NCI-H2029 treated with DMSO at 0.1 percent for 48 hours (cell line): ENCODE measurements at regions not wholly inside any gene's neighbourhood (a gene's known extent, or its start where the extent isn't known, plus 50 kb on each side); places are given as distances from the start of the nearest gene placed in this dataset.
"Not testable (repeated sequence)": the region's sequence is repeated elsewhere in the genome, so short reads cannot be mapped to it uniquely, and the experiment has no call there.

Experiments used
- DNase-seq: peaks from one replicate; lab custom pipeline; 2025; lab: John Stamatoyannopoulos, UW

DNA sequence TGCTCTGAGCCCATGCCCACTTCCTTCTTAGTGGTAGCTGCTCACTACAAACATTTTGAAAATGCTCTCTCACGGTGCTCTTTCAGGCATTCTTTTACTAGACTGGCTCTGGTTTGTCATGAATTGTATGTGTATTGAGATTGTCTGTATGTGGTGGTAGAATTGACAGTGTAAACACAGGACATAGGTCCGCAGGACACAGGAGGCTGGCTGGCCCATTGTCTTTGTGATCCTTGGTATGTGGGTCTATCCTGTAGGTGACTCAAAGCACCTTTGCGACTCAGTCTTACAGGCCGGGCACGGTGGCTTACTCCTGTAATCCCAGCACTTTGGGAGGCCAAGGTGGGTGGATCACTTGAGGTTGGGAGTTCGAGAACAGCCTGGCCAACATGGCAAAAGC lies 250.9 kb downstream of the C12orf75 start:
- no peak for DNase-seq

DNA sequence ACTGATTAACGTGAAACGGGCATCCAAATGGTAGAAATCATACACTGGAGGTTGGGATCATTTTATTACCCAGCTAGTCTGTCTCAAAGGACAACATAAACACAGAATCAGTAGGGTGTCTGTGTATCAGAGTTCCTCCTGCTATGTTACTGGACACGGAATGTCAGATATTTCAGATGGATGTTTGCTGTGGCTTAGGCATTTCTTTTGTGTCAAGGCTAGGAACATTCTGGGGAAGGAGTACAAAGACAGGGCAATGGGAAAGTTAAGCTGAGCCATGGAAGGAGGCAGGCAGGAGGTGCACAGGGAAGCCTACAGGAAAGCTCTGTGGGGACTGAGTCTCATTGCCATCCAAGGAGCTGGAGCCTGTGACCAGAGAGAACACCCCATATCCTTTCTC lies 254.6 kb downstream of the C12orf75 start:
- no peak for DNase-seq

DNA sequence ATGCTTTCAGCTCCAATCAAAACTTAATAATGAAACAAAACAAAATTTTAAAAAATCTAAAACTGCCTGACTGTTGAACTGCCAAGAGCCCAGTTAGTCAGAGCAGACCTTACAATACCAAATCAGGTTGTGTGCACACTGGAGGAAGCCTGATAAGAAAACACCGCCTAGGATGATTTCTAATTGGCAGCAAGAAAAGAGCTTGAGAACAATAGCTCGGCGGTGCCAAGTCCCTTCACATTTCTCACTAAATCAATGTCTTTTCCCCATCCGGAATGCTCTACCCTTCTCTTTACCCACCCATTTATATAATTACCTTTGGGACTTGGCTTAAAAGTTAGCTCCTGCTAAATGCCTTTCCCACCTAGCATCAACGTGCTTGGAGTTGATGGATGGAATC lies 256.7 kb downstream of the C12orf75 start:
- DNase-seq = no peak

DNA sequence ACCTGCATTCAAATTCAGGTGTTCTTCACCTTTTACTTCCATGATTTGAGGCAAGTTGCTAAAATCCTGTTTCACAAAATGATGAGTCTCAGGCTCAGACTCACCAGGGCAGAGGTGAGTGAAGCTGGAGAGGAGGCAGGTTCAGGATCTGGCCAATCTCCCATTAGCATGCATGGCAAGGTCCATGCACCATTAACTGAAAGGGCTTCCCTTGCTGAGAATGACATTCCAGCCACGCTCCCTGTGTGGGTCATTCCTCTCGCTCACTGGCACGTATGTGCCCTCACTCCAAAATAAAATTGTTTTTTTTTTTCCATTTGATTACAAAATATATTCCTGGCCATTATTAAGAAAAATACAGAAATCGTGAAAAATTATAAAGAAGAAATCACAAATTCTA lies 257.6 kb downstream of the C12orf75 start:
- no peak for DNase-seq

DNA sequence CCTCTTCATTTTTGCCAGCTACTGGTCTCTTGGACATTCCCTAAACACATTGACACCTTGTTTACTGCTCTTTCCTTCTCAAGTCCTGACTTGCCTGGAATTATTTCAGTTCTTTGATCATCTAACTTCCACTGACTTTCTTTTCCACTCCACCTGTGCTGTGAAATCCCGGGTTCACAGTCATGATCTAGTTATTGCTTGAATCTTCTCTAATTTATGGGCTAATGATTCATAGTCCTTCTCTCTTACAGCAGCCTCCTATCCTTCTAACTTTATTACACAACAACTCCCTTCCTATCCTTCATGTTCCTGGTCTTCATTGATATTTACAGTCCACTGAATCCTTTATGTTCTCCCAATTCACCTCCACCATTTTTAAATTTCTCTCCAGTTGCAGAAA lies 260.1 kb downstream of the C12orf75 start:
- no peak for DNase-seq

DNA sequence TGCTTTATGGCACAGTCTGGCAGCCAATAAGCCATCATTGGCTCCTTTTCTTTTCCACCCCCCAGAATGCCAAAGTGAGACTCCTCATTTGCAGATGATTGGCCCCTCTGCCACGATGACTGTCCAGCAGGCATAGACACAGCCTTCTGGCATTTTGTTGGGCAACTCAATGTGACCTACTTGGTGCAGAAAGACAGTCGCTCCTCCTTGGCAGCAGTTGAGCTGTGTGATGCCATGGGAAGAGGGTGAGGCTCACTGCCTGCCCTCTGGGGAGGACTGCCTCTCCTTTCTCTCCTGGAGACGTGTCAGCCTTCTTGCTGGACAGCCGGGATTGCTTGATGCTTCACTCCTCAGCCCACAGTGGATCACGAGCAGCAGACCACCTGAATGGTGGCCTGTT lies 264.9 kb downstream of the C12orf75 start:
- DNase-seq = no peak

DNA sequence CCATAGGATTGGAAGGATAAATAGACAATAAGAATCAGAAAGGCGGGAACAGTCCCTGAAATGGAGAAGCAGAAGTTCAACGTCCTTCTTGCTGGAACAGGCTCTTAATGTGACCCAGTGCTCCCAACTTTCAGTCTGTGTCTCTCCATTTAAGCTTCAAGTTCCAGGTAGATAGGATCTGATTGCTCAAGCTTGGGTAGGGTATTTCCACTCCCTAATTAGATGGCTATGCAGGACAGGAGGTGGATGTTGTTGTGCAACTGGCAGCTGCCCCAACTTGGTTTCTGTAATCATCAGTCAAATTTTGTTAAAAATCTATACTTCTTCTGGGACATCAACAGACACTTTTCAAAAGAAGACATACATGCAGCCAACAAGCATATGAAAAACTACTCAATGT lies 266.2 kb downstream of the C12orf75 start:
- no peak for DNase-seq

DNA sequence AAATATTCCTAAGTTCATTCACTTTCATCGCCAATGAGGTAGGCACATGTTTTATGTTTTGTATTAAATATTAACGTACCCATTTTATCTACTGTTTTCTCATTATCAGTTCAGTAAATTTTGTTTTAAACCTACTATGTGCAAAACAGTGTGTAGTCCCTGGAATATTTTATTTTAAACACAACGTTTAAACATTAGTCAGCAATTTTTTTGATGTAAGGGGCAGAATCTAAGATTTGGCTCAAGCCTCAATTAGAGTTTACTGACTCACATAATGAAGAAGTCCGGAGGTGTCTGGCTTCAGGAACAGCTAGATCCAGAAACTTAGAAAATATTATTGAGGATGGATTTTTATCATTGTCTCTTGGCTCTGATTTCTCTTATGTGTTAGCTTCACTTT lies 267.5 kb downstream of the C12orf75 start:
- no peak for DNase-seq

DNA sequence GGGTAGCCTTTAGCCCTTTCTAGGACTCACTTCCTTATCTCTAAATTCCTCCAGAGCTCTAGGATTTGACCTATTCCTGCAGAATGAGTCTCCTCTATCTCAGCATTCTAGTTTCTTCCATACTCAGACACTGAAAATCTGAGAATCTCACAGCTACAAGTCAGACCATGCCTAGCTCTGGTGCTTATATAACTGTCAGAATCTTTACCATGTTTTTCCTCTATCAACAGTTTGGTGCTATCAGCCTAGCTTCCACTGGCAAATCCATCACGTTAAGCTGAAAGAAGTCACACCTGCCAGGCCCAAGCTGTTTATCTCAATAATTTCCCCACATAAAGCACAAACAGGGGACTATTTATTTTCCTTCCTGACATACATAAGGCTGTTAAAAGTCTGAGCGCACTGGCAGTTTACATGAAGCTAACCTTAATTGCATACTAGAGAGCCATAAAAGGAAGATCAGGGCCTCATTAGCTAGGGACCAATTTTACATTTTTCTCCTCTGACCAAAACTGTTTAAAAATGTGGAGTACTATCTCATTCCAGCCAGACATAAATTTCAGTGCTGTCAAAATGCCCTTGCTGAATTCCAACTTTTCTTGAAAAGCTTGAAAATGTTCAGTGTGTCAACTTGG lies 270.5 kb downstream of the C12orf75 start:
- DNase-seq = no peak

DNA sequence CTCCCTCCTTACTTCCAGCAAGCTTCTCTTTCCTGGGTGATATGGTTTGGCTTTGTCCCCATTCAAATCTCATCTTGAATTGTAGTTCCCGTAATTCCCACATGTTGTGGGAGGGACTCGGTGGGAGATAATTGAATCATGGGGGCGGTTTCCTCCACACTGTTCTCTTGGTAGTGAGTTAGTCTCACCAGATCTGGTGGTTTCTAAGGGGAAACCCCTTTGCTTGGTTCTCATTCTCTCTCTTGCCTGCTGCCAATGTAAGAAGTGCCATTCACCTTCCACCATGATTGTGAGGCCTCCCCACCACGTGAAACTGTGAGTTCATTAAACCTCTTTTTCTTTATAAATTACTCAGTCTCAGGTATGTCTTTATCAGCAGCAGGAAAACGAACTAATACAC lies 271.8 kb downstream of the C12orf75 start:
- DNase-seq = not testable (repeated sequence)

DNA sequence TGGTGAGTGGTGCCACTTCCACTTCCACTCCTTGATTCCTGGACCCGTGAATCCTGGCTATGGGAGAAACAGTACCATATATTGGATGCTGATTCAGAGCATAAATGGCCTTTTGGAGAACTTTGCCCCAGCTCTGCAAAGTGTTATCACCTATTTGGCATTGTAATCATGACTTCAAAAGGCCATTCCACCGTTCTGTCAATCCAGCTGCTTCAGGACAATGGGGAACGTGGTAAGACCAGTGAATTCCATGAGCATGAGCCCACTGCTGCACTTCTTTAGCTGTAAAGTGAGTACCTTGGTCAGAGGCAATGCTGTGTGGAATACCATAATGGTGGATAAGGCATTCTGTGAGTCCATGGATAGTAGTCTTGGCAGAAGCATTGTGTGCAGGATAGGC lies 273.8 kb downstream of the C12orf75 start:
- not testable (repeated sequence) for DNase-seq

DNA sequence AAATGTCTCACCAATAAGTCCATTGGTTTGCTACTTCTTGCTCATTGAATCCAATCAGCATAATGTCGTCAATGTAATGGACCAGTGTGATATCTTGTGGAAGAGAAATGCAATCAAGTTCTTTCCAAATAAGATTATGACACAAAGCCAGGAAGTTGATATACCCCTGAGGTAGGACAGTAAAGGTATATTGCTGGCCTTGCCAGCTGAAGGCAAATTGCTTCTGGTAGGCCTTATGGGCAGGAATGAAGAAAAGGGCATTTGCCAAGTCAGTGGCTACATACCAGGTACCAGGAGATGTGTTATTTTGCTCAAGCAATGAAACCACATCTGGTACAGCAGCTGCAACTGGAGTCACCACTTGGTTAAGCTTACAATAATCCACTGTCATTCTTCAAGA lies 276.1 kb downstream of the C12orf75 start:
- DNase-seq = not testable (repeated sequence)

DNA sequence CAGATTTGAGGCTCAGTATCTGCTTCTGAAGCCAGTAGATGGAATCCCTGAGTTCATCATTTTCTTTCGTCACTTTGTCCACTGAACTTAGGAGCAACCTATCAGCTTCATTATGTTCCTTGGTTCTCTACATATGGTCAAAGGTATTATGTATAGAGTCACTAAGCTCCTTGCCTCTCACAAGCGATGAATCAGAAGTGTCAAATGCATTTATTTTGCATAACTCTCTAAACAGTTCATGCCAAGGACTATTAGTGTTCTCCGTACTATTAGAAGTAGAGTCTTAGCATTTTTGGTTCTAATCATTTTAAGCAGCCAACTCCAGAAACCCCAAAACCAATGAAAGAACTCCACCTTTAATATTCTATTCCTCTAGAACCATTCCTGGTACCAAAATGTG lies 278.5 kb downstream of the C12orf75 start:
- DNase-seq = not testable (repeated sequence)

DNA sequence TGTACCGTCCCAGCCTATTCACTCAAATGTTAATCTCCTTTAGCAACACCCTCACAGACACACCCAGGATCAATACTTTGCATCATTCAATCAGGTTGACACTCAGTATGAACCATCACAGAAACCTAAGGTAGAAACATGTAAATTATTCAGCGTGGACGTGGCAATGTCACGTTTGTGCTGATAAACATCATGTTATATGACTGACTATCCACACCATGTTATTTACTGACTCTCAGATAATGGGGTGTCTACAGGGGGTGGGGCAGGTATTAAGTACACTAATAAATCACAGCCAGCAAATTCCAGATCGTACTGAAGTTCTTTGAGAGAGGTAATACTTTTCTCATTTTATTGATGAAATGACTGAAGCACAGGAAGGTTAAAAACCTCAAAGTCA lies 280.0 kb downstream of the C12orf75 start:
- no peak for DNase-seq

DNA sequence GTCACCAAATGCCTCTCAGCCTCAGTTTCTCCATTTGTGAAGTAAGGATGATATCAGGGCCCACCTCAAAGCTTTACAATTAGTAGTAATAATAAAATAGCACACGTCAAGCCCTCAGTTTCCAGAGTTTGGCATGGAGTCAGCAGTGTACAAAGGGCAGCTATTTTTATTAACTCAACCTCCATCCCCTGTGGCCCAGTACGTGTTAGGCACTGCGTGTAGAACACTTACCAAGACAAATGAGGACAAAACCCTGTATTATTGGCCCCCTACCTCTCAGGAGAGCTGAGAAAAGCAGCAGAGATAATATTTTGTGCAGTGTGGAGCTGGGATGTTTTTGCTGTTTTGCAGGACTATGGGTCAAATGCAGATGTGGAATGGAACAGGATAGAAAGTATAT lies 280.8 kb downstream of the C12orf75 start:
- no peak for DNase-seq

DNA sequence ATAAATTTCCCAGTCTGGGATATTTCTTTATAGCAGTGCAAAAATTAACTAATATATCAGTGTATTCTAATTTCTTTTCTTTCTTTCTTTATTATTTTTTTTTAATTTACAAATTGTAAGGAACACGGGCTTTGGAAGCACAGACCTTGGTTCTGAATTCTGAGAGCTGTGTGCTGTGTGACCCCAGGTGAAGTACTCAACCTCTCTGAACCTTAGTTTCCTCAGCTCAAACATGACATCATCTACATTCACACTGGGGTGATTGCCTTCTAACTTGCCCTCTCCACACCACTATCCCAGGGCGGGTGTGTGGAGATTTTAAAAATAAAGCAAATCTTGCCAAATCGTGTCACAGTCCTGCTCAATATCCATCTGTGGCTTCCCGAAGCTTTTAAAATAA lies 282.8 kb downstream of the C12orf75 start:
- no peak for DNase-seq

DNA sequence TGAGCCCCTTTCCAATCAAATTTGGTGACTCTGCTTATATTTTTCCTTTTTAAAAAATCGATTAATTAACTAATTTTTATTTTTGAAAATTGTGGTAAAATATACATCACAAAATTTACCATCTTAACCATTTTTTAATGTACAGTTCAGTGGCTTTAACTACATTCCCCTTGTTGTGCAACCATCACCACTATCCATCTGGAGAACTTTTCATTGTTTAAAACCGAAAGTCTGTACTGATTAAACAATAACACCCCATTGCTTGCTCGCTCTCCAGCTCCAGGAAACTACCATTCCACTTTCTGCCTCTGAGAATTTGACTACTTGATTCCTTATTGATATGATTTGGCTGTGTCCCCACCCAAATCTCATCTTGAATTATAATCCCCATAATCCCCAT lies 283.4 kb downstream of the C12orf75 start:
- no peak for DNase-seq

DNA sequence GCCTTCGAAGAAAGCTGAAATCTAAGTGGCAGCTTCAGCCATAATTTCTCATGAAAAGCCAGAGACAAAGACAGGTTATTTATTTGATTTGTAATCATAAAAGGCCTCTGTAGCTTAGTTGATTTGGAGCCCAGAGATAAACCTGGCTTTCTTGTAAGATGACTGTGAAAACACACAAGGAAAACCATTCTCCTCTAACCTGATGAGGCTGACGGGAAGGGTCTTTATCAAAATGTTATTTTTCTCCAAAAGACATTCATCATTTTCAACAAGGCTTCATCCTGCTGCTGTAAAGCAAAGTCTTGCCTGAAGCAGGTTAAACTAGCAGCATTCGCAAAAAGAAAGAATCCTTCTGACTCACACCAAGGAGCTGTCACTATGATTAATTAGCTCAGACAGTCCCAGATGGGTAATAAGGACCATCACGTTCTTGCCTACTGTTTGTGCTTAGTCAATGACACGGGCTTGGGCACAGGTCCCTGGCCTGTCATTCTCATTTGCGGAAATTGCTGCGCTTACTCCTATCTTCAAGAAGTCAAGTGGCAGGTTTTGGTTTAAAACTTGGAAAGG lies 286.6 kb downstream of the C12orf75 start:
- DNase-seq = no peak

DNA sequence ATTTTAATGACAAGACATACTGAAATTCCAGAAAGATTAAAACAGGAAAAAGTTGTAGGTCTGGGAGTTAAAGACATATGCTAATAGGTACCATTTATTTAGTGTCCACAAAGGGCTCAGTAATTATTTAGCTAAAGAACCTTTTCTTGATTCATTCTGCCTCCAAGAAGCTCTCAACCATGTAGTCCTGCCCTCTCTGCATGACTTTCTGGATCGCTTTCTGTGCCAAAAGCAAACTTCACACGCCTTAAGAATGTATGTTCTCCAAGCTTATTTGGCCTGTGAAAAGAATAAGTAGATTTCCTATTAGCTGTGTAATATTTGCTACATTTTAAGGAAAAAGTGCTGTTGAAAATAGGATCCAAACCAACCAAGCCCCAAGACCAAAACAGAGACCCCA lies 291.7 kb downstream of the C12orf75 start:
- no peak for DNase-seq

DNA sequence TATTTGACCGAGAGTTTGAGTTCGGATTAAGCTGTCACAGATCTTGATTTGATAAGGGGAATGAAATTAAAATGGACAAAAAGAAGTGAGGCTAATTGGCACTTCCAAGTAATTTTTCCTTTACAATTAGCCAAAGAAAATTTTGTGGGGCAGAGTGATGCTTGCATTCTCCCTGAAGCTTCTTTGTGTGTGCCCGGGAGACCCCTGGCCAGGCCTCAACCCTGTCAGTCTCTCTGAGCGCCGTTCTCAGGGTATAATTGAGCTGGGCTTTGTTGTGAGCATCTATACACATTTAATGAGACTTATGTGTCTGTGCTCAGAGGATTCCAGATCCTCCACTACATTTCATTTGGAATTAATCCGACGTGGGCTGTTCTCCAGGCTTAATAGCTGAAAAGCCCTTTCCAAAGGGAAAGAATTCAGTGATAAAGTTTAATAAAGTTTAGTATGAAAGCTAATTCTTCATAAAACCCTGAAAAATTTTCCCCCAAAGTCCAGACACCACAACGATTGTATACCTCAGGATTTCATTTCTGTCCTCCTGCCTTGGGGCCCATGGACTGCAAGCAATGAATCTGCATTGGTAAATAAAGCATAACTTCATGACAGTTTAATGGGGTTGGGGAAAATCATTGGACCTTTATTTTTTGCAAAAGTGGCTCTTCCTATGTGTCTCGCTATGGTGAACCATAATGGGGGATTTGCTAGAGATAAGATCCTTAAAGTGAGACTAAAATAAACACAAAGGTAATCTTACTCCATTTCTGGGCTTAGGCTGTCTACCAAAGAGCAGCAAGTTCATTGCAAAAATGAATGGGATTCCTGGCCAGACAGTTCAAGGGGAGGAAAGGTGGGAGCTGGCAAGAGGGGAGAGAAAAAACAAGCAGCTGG lies 292.6 kb downstream of the C12orf75 start:
- no peak for DNase-seq

DNA sequence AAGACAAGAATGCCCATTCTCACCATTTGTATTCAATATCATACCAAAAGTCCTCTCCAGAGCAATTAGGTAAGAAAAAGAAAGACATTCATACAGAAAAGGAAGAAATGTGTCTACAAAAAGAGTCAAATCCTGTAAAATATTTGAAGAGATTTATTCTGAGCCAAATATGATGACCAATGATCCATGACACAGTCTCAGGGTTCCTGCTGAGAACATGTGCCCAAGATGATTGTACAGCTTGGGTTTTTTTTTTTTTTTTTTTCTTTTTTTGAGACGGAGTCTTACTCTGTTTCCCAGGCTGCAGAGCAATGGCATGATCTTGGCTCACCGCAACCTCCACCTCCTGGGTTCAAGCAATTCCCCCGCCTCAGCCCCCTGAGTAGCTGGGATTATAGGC lies 296.2 kb downstream of the C12orf75 start:
- no peak for DNase-seq

DNA sequence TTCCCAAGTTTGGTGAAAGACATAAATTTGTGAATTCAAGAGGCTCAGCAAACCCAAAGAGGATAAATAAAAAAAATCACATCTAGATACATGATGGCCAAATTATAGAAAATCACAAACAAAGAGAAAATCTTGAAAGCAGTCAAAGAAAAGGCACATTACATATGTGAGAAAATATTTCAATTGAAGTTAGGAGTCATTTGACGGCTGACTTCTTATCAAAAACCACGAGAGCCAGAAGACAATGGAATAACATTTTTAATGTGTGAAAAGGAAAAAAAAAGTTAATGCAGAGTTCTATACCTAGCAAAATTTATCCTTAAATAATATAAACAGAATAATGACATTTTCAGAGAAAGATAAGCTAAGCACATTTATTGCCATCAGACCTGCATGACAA lies 307.0 kb downstream of the C12orf75 start:
- no peak for DNase-seq

DNA sequence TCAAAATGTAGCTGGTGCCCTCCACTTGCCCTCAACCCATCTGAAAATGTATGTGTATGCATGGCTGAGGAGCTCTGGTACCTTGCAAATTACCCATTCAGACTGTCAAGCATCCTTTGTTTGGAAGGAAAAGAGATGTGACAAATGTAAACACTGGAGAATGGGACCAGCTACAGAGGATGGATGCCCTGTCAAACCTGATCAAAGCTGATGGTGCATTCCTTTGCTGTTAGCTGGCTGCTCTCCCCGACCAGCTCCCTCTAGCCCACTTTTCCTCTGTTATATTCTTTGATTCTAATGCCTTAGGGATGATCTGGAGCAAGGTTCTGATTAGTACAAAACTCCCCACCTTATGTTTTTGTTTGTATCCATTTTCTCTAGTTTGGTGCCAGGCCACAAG lies 310.3 kb downstream of the C12orf75 start:
- no peak for DNase-seq
